Epithelial cell of esophagus (primary cell): ENCODE measurements at regions not wholly inside any gene's neighbourhood (a gene's known extent, or its start where the extent isn't known, plus 50 kb on each side); places are given as distances from the start of the nearest gene placed in this dataset.

Source experiments
- DNase-seq: peaks from one replicate; pipeline ENCODE4 v3.0.0; 2010; ENCODE audit warnings: low read depth
- H3K4me3 ChIP-seq: 2 replicates; pipeline ENCODE4 v1.5.1; 2011; ENCODE audit warnings: mild to moderate bottlenecking, low read length, control low read depth
- TF ChIP-seq, protein P1 (sequence below): IDR thresholded peaks from 2 replicates; pipeline ENCODE4 v1.5.1; 2011; ENCODE audit warnings: low read depth, mild to moderate bottlenecking, low read length, control low read depth, inconsistent platforms; ENCODE audit not compliant: insufficient read depth; ENCODE audit errors: missing control alignments

DNA sequence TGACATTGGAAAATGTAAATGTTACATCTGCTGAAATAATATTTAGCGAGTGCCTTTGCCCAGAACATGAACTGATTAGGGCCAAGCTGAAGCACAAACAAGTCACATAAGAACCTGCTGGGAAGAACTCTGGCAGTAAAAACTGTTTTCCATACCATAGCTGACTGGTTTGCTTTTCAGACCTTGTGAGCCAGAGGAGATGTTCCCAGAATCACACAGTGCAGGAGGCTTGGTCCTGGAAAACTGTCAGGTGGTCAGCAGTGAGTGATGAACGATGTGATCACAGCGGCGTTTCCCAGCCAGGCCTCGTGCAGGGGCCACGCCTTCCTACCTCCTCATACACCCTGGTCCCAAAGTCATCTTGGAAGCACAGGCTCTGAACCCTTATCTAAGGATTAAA lies 164.2 kb upstream of the EEPD1 start:
- DNase-seq: peak; percentile 15
- TF ChIP-seq, protein P1, sequence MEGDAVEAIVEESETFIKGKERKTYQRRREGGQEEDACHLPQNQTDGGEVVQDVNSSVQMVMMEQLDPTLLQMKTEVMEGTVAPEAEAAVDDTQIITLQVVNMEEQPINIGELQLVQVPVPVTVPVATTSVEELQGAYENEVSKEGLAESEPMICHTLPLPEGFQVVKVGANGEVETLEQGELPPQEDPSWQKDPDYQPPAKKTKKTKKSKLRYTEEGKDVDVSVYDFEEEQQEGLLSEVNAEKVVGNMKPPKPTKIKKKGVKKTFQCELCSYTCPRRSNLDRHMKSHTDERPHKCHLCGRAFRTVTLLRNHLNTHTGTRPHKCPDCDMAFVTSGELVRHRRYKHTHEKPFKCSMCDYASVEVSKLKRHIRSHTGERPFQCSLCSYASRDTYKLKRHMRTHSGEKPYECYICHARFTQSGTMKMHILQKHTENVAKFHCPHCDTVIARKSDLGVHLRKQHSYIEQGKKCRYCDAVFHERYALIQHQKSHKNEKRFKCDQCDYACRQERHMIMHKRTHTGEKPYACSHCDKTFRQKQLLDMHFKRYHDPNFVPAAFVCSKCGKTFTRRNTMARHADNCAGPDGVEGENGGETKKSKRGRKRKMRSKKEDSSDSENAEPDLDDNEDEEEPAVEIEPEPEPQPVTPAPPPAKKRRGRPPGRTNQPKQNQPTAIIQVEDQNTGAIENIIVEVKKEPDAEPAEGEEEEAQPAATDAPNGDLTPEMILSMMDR: no peak
- no peak overlapping the region for H3K4me3 ChIP-seq

DNA sequence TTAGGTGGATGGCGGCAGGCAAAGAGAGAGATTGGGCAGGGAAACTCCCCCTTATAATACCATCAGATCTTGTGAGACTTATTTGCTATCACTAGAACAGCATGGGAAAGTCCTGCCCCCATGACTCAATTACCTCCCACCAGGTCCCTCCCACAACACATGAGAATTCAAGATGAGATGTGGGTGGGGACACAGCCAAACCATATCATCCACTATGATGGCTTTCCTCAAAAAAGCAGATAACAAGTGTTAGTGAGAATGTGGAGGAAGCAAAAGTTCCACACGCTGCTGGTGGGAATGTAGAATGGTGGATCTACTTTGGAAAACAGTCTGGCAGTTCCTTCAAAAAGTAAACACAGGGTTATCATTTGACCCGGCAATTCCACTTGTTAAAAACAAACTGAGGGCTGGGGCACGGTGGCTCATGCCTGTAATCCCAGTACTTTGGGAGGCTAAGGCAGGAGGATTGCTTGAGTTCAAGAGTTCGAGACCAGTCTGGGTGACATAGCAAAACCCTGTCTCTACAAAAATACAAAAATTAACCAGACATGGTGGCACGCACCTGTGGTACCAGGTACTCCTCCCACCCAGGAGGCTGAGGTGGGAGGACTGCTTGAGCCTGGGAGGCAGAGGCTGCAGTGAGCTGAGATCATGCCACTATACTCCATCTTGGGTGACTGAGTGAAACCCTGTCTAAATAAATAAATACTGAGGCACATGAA lies 161.4 kb upstream of the EEPD1 start:
- DNase-seq: peak; percentile 19
- TF ChIP-seq, protein P1: no peak
- no peak overlapping the region for H3K4me3 ChIP-seq

DNA sequence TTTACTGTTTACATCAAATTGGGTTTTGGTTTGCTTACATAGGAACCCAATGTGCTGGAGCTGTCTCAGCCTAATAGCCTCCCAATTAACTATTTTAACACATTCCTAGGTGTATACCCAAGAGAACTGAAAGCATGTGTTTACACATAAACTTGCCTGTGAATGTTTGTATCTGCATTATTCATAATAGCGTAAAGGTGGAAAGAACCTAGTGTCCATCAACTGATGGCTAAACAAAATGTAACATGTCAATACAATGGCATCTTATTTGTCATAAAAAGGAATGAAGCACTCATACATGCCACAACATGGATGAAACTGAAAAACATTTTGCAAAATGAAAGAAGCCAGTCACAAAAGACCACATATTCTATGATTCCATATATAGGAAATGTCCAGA lies 160.6 kb upstream of the EEPD1 start:
- peak; percentile 93 for DNase-seq
- H3K4me3 ChIP-seq: no peak overlapping the region
- TF ChIP-seq, protein P1: no peak

DNA sequence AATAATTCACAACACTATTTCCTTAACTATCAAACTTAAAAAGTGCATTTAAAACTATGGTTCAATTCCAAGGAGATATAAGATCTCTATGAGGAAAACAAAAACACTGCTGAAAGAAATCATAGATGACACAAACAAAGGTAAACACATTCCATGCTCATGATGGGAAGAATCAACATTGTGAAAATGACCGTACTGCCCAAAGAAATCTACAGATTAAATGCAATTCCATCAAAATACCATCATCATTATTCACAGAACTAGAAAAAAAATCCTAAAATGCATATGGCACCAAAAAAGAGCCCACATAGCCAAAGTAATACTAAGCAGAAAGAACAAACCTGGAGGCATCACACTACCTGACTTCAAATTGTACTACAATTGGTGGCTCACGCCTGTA lies 159.9 kb upstream of the EEPD1 start:
- H3K4me3 ChIP-seq: no peak overlapping the region
- TF ChIP-seq, protein P1: no peak
- peak; percentile 72 for DNase-seq

GRCh38 chr7:35993676-35994606 lies 159.1 kb upstream of the EEPD1 start:
- TF ChIP-seq, protein P1: no peak
- DNase-seq: peak; percentile 96
- H3K4me3 ChIP-seq: no peak overlapping the region

- DNase-seq: no peak
- TF ChIP-seq, protein P1: no peak
- H3K4me3 ChIP-seq: no peak overlapping the region
These were observed 157.7 kb upstream of the EEPD1 start for GRCh38 chr7:35995334-35995733.
